ENCODE measurements at regions not wholly inside any gene's neighbourhood (a gene's known extent, or its start where the extent isn't known, plus 50 kb on each side); places are given as distances from the start of the nearest gene placed in this dataset.

DNA sequence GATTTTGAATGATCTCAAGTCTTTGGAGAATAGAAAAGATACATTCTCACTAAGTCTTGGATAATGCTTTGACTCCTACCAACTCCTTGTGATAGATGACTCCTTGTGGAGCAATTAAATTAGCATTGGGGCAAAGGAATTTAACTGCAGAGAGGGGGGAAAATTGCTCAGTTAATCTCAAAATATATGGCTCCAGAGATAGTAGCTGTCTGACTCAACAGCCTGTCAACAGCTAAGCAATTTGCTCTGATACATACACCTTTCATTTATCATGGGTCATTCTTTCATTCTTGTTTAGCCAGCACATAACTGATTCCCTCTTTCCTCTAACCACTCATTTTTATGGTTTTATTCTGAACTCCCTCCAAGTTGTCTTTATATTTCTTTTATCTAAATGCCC, 225.6 kb upstream of the OBI1 start:
- no peaks in the 10 kb centered on the region for H3K9me3 ChIP-seq

GRCh38 chr13:78881751-78882150, 222.8 kb upstream of the OBI1 start:
- no peaks in the 10 kb centered on the region for H3K4me1 ChIP-seq
- H3K4me3 ChIP-seq: no peak overlapping the region
- in situ Hi-C loops (cut with MboI; ENCODE audit: low pct_ligation_motif_present in 1 of 4, low pct_unique_long_range_greater_than_20kb in 1 of 4, low sequenced_read_pairs in 3 of 4): no loop called here
- H3K36me3 ChIP-seq: no peaks in the 10 kb centered on the region
- DNase-seq: no peak
- H3K27me3 ChIP-seq: no peaks in the 10 kb centered on the region
- TF ChIP-seq POLR2A (IDR thresholded peaks at IDR 0.05) (no peak), POLR2AphosphoS5 (IDR thresholded peaks at IDR 0.05) (no peak), EP300 (IDR thresholded peaks at IDR 0.05; ENCODE audit: low read depth) (no peak)
- TF ChIP-seq, protein P1, sequence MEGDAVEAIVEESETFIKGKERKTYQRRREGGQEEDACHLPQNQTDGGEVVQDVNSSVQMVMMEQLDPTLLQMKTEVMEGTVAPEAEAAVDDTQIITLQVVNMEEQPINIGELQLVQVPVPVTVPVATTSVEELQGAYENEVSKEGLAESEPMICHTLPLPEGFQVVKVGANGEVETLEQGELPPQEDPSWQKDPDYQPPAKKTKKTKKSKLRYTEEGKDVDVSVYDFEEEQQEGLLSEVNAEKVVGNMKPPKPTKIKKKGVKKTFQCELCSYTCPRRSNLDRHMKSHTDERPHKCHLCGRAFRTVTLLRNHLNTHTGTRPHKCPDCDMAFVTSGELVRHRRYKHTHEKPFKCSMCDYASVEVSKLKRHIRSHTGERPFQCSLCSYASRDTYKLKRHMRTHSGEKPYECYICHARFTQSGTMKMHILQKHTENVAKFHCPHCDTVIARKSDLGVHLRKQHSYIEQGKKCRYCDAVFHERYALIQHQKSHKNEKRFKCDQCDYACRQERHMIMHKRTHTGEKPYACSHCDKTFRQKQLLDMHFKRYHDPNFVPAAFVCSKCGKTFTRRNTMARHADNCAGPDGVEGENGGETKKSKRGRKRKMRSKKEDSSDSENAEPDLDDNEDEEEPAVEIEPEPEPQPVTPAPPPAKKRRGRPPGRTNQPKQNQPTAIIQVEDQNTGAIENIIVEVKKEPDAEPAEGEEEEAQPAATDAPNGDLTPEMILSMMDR (IDR thresholded peaks at IDR 0.05): no peak
- H3K9me3 ChIP-seq: no peaks in the 10 kb centered on the region
- intact Hi-C loops (cut with DNase I; ENCODE audit: low total_unique reads): no loop called here
- H3K27ac ChIP-seq: no peak overlapping the region

More for the DNA sequence above, 225.6 kb upstream of the OBI1 start:
- no peaks in the 10 kb centered on the region for H3K27me3 ChIP-seq
- TF ChIP-seq, protein P1 (IDR thresholded peaks at IDR 0.05): no peak
- TF ChIP-seq EP300 (IDR thresholded peaks at IDR 0.05; ENCODE audit: low read depth) (no peak), POLR2A (IDR thresholded peaks at IDR 0.05) (no peak), POLR2AphosphoS5 (IDR thresholded peaks at IDR 0.05) (no peak)
- H3K36me3 ChIP-seq: no peaks in the 10 kb centered on the region
- no peak for DNase-seq
- no peaks in the 10 kb centered on the region for H3K4me1 ChIP-seq
- in situ Hi-C loops (cut with MboI; ENCODE audit: low pct_ligation_motif_present in 1 of 4, low pct_unique_long_range_greater_than_20kb in 1 of 4, low sequenced_read_pairs in 3 of 4) (no loop called here), intact Hi-C loops (cut with DNase I; ENCODE audit: low total_unique reads) (no loop called here)
- no peak overlapping the region for H3K27ac ChIP-seq
- H3K4me3 ChIP-seq: no peak overlapping the region

- Histone ChIP-seq H3K9me3 (no peaks in the 10 kb centered on the region), H3K36me3 (no peaks in the 10 kb centered on the region), H3K4me1 (no peaks in the 10 kb centered on the region), H3K4me3 (no peak overlapping the region), H3K27me3 (no peaks in the 10 kb centered on the region), H3K27ac (no peak overlapping the region)
- intact Hi-C loops (cut with DNase I; ENCODE audit: low total_unique reads): no loop called here
- in situ Hi-C loops (cut with MboI; ENCODE audit: low pct_ligation_motif_present in 1 of 4, low pct_unique_long_range_greater_than_20kb in 1 of 4, low sequenced_read_pairs in 3 of 4): no loop called here
- no peak for DNase-seq
- WGBS, 2 donors (ENCODE audit: low coverage in 1 of 2): 77 to 78% methylated on average over 3 of the region's 3 CpGs
- no peak for TF ChIP-seq POLR2AphosphoS5 (IDR thresholded peaks at IDR 0.05)
- no peak for TF ChIP-seq POLR2A (IDR thresholded peaks at IDR 0.05)
- TF ChIP-seq EP300 (IDR thresholded peaks at IDR 0.05; ENCODE audit: low read depth): no peak
- TF ChIP-seq, protein P1 (IDR thresholded peaks at IDR 0.05): no peak
Measured at GRCh38 chr13:78881054-78881453, 222.1 kb upstream of the OBI1 start.

- intact Hi-C loops (cut with DNase I; ENCODE audit: low total_unique reads): no loop called here
- in situ Hi-C loops (cut with MboI; ENCODE audit: low pct_ligation_motif_present in 1 of 4, low pct_unique_long_range_greater_than_20kb in 1 of 4, low sequenced_read_pairs in 3 of 4): no loop called here
- no peak for DNase-seq
Measured at GRCh38 chr13:78876915-78877549, 218.1 kb upstream of the OBI1 start.

More at GRCh38 chr13:78876915-78877549, 218.1 kb upstream of the OBI1 start:
- TF ChIP-seq POLR2AphosphoS5 (IDR thresholded peaks at IDR 0.05) (no peak), POLR2A (IDR thresholded peaks at IDR 0.05) (no peak), EP300 (IDR thresholded peaks at IDR 0.05; ENCODE audit: low read depth) (no peak)
- TF ChIP-seq, protein P1 (IDR thresholded peaks at IDR 0.05): no peak
- Histone ChIP-seq H3K27ac (no peak overlapping the region), H3K9me3 (no peaks in the 10 kb centered on the region), H3K4me1 (no peaks in the 10 kb centered on the region), H3K27me3 (no peaks in the 10 kb centered on the region), H3K4me3 (no peak overlapping the region), H3K36me3 (no peaks in the 10 kb centered on the region)
- 57% methylated on average over 1 of the region's 1 CpG; no CpG with 5 or more reads in 1 of the 2 donors for WGBS, 2 donors (ENCODE audit: low coverage in 1 of 2)

Data from transverse colon (tissue), 4 donors.